HL-60 (cell line): ENCODE measurements at regions not wholly inside any gene's neighbourhood (a gene's known extent, or its start where the extent isn't known, plus 50 kb on each side); places are given as distances from the start of the nearest gene placed in this dataset.

ENCODE experiments used
- CTCF ChIP-seq: IDR thresholded peaks from one replicate; pipeline ENCODE4 v1.5.1; 2011; ENCODE audit warnings: low read length, control low read depth, inconsistent platforms; ENCODE audit not compliant: insufficient read depth
- POLR2AphosphoS5 ChIP-seq: IDR thresholded peaks from 2 replicates; pipeline ENCODE4 v1.6.1; 2012; ENCODE audit warnings: low read depth
- SPI1 ChIP-seq: IDR thresholded peaks from 2 replicates; pipeline ENCODE4 v1.6.1; 2012; ENCODE audit warnings: low read depth, mild to moderate bottlenecking, borderline replicate concordance

GRCh38 chr4:129917651-129918050 is 821.7 kb downstream of the C4orf33 start:
- TF ChIP-seq CTCF, result no peak
- TF ChIP-seq SPI1, result no peak
- TF ChIP-seq POLR2AphosphoS5, result no peak
